Smooth muscle cell (in vitro differentiated cells): ENCODE measurements at regions not wholly inside any gene's neighbourhood (a gene's known extent, or its start where the extent isn't known, plus 50 kb on each side); places are given as distances from the start of the nearest gene placed in this dataset.

ENCODE experiments used
- DNase-seq: peaks from one replicate; lab custom pipeline; 2025; ENCODE audit not compliant: unreplicated experiment; lab: John Stamatoyannopoulos, UW
- H2AFZ ChIP-seq: fragments of 200-600 bp; sonication (generic); 2 replicates; pipeline ENCODE4 v1.6.0; 2016; ENCODE audit warnings: antibody characterized with exemption, low read depth, mild to moderate bottlenecking
- H3F3A ChIP-seq: fragments of 200-600 bp; sonication (generic); 2 replicates; pipeline ENCODE4 v1.6.0; 2017; ENCODE audit warnings: antibody characterized with exemption, low read depth
- H3K27ac ChIP-seq: fragments of 200-600 bp; sonication (generic); 2 replicates; pipeline ENCODE4 v1.5.1; 2016; ENCODE audit warnings: low read depth, mild to moderate bottlenecking
- H3K27me3 ChIP-seq: fragments of 200-600 bp; sonication (generic); 2 replicates; pipeline ENCODE4 v1.6.1; 2016; ENCODE audit warnings: low read depth, mild to moderate bottlenecking
- H3K36me3 ChIP-seq: fragments of 200-600 bp; sonication (generic); 2 replicates; pipeline ENCODE4 v1.5.1; 2016; ENCODE audit warnings: low read depth
- H3K4me1 ChIP-seq: fragments of 200-600 bp; sonication (generic); 2 replicates; pipeline ENCODE4 v1.5.1; 2016; ENCODE audit warnings: low read depth
- H3K4me2 ChIP-seq: fragments of 200-600 bp; sonication (generic); 2 replicates; pipeline ENCODE4 v1.6.0; 2016; ENCODE audit warnings: mild to moderate bottlenecking
- H3K4me3 ChIP-seq: fragments of 200-600 bp; sonication (generic); 2 replicates; pipeline ENCODE4 v1.5.1; 2016; ENCODE audit warnings: mild to moderate bottlenecking
- H3K79me2 ChIP-seq: fragments of 200-600 bp; sonication (generic); 2 replicates; pipeline ENCODE4 v1.6.0; 2016; ENCODE audit warnings: low read depth, mild to moderate bottlenecking
- H3K9ac ChIP-seq: fragments of 200-600 bp; sonication (generic); 2 replicates; pipeline ENCODE4 v1.6.0; 2016; ENCODE audit warnings: low read depth
- H3K9me3 ChIP-seq: fragments of 200-600 bp; sonication (generic); replicated peaks from 2 replicates; pipeline ENCODE4 v1.5.1; 2016; ENCODE audit warnings: low read depth
- H4K20me1 ChIP-seq: fragments of 200-600 bp; sonication (generic); 2 replicates; pipeline ENCODE4 v1.6.0; 2016; ENCODE audit warnings: low read depth
- CTCF ChIP-seq: fragments of 200-600 bp; sonication (generic); IDR thresholded peaks from 2 replicates; pipeline ENCODE4 v1.5.1; 2017; ENCODE audit warnings: borderline replicate concordance, mild to moderate bottlenecking, antibody characterized with exemption; ENCODE audit not compliant: insufficient read depth, poor library complexity, severe bottlenecking
- WGBS: methylation state at CpG from one replicate; pipeline ENCODE4 v1.1.7; 2016; ENCODE audit warnings: low lambda C conversion rate; 5-methylcytosine and 5-hydroxymethylcytosine counted together

GRCh38 chr12:67558775-67559174 lies 89.8 kb upstream of the DYRK2 start:
- no peaks in the 10 kb centered on the region for H3K79me2 ChIP-seq
- no peaks in the 10 kb centered on the region for H4K20me1 ChIP-seq
- no peak for TF ChIP-seq CTCF
- H3F3A ChIP-seq = no peaks in the 10 kb centered on the region
- H3K27me3 ChIP-seq = no peaks in the 10 kb centered on the region
- no peak overlapping the region for H3K4me3 ChIP-seq
- H3K27ac ChIP-seq = no peak overlapping the region
- H3K4me2 ChIP-seq = no peak overlapping the region
- peaks cover 6% of the 10 kb centered on the region for H3K36me3 ChIP-seq
- peaks cover 19% of the 10 kb centered on the region for H3K9me3 ChIP-seq
- WGBS = 97% methylated on average over 3 of the region's 3 CpGs
- no peak overlapping the region for H2AFZ ChIP-seq
- no peaks in the 10 kb centered on the region for H3K4me1 ChIP-seq
- no peak overlapping the region for H3K9ac ChIP-seq
- DNase-seq = no peak

- no peak overlapping the region for H3K4me3 ChIP-seq
- H3K9ac ChIP-seq = no peak overlapping the region
- 78% methylated on average over 3 of the region's 3 CpGs for WGBS
- no peaks in the 10 kb centered on the region for H4K20me1 ChIP-seq
- H3F3A ChIP-seq = no peaks in the 10 kb centered on the region
- no peak overlapping the region for H3K4me2 ChIP-seq
- no peak for DNase-seq
- no peak overlapping the region for H3K27ac ChIP-seq
- no peaks in the 10 kb centered on the region for H3K27me3 ChIP-seq
- no peaks in the 10 kb centered on the region for H3K4me1 ChIP-seq
- no peaks in the 10 kb centered on the region for H3K79me2 ChIP-seq
- H3K36me3 ChIP-seq = peaks cover 6% of the 10 kb centered on the region
- H3K9me3 ChIP-seq = peaks cover 19% of the 10 kb centered on the region
- no peak for TF ChIP-seq CTCF
- H2AFZ ChIP-seq = no peak overlapping the region
Measured at GRCh38 chr12:67559751-67560150, 88.8 kb upstream of the DYRK2 start.

GRCh38 chr12:67562513-67563287 lies 85.8 kb upstream of the DYRK2 start:
- no peak overlapping the region for H3K27ac ChIP-seq
- 88% methylated on average over 3 of the region's 3 CpGs for WGBS
- no peak for TF ChIP-seq CTCF

GRCh38 chr12:67568055-67568454 lies 80.5 kb upstream of the DYRK2 start:
- Histone ChIP-seq H4K20me1 (no peaks in the 10 kb centered on the region), H3K4me2 (no peak overlapping the region), H3K4me3 (no peak overlapping the region), H3K4me1 (no peaks in the 10 kb centered on the region), H3K9ac (no peak overlapping the region), H3K36me3 (peaks cover 1% of the 10 kb centered on the region), H3K27me3 (no peaks in the 10 kb centered on the region), H2AFZ (no peak overlapping the region), H3K79me2 (no peaks in the 10 kb centered on the region), H3K27ac (no peak overlapping the region), H3F3A (no peaks in the 10 kb centered on the region), H3K9me3 (peaks cover 6% of the 10 kb centered on the region)
- 70% methylated on average over 2 of the region's 2 CpGs for WGBS
- TF ChIP-seq CTCF = no peak
- no peak for DNase-seq

More at GRCh38 chr12:67562513-67563287, 85.8 kb upstream of the DYRK2 start:
- Histone ChIP-seq H3F3A (no peaks in the 10 kb centered on the region), H3K4me1 (no peaks in the 10 kb centered on the region), H3K36me3 (peaks cover 6% of the 10 kb centered on the region), H3K79me2 (no peaks in the 10 kb centered on the region), H4K20me1 (no peaks in the 10 kb centered on the region), H3K4me2 (no peak overlapping the region), H2AFZ (no peak overlapping the region), H3K9ac (no peak overlapping the region), H3K27me3 (no peaks in the 10 kb centered on the region), H3K4me3 (no peak overlapping the region), H3K9me3 (peaks cover 24% of the 10 kb centered on the region)
- DNase-seq = no peak
